ENCODE measurements at regions not wholly inside any gene's neighbourhood (a gene's known extent, or its start where the extent isn't known, plus 50 kb on each side); places are given as distances from the start of the nearest gene placed in this dataset.

- TF ChIP-seq, protein P1, sequence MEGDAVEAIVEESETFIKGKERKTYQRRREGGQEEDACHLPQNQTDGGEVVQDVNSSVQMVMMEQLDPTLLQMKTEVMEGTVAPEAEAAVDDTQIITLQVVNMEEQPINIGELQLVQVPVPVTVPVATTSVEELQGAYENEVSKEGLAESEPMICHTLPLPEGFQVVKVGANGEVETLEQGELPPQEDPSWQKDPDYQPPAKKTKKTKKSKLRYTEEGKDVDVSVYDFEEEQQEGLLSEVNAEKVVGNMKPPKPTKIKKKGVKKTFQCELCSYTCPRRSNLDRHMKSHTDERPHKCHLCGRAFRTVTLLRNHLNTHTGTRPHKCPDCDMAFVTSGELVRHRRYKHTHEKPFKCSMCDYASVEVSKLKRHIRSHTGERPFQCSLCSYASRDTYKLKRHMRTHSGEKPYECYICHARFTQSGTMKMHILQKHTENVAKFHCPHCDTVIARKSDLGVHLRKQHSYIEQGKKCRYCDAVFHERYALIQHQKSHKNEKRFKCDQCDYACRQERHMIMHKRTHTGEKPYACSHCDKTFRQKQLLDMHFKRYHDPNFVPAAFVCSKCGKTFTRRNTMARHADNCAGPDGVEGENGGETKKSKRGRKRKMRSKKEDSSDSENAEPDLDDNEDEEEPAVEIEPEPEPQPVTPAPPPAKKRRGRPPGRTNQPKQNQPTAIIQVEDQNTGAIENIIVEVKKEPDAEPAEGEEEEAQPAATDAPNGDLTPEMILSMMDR (conservative IDR thresholded peaks at IDR 0.05): no peak
- no peak for TF ChIP-seq EZH2 (IDR thresholded peaks at IDR 0.05; ENCODE audit: low read depth)
These were observed 135.9 kb downstream of the KATNIP start for GRCh38 chr16:27685807-27686206.

Measured in PC-9 (cell line).